Keratinocyte (primary cell): ENCODE measurements at regions not wholly inside any gene's neighbourhood (a gene's known extent, or its start where the extent isn't known, plus 50 kb on each side); places are given as distances from the start of the nearest gene placed in this dataset.

Source experiments
- DNase-seq: peaks from one replicate; pipeline ENCODE4 v3.0.0-alpha.2; 2011; ENCODE audit warnings: low read depth, missing footprints, low spot score
- FAIRE-seq: peaks from 2 replicates; lab custom pipeline; 2011; peaks lifted over from hg19 to GRCh38; lab: Jason Lieb, UNC
- H2AFZ ChIP-seq: 2 replicates; pipeline ENCODE4 v1.6.0; 2012; ENCODE audit warnings: low read length, control low read depth, inconsistent platforms; ENCODE audit not compliant: control insufficient read depth
- H3K27ac ChIP-seq: 2 replicates; pipeline ENCODE4 v1.5.1; 2011; ENCODE audit warnings: low read length; ENCODE audit not compliant: control insufficient read depth, insufficient read depth
- H3K27me3 ChIP-seq: 3 replicates; pipeline ENCODE4 v1.6.0; 2011; ENCODE audit warnings: low read length; ENCODE audit not compliant: control insufficient read depth, insufficient read depth; ENCODE audit errors: extremely low read depth
- H3K36me3 ChIP-seq, 2 experiments: 2 replicates in 1 of 2; 3 replicates in 1 of 2; pipeline ENCODE4 v1.5.1; 2011; ENCODE audit warnings: low read length in 2 of 2, mild to moderate bottlenecking in 1 of 2; ENCODE audit not compliant: control insufficient read depth in 2 of 2, insufficient read depth in 2 of 2; ENCODE audit errors: extremely low read depth in 1 of 2
- H3K4me1 ChIP-seq: 3 replicates; pipeline ENCODE4 v1.5.1; 2011; ENCODE audit warnings: low read length; ENCODE audit not compliant: control insufficient read depth, insufficient read depth; ENCODE audit errors: extremely low read depth
- H3K4me2 ChIP-seq: 3 replicates; pipeline ENCODE4 v1.6.0; 2011; ENCODE audit warnings: low read depth, low read length; ENCODE audit not compliant: control insufficient read depth, insufficient read depth; ENCODE audit errors: extremely low read depth
- H3K4me3 ChIP-seq, 3 experiments: fragments of 200-600 bp in 1 of 3; sonication (generic) in 1 of 3; 2 replicates in 2 of 3; 3 replicates in 1 of 3; pipeline ENCODE4 v1.5.1; 2011 to 2016; ENCODE audit warnings: low read length in 3 of 3, mild to moderate bottlenecking in 3 of 3, control low read depth in 2 of 3, inconsistent platforms in 1 of 3, low read depth in 1 of 3, mixed read lengths in 1 of 3, mixed run types in 1 of 3, moderate library complexity in 1 of 3; ENCODE audit not compliant: control insufficient read depth in 2 of 3, insufficient read depth in 2 of 3; ENCODE audit errors: extremely low read depth in 1 of 3
- H3K79me2 ChIP-seq: 2 replicates; pipeline ENCODE4 v1.6.0; 2012; ENCODE audit warnings: low read length; ENCODE audit not compliant: control insufficient read depth, insufficient read depth
- H3K9ac ChIP-seq: 3 replicates; pipeline ENCODE4 v1.6.0; 2011; ENCODE audit warnings: low read length; ENCODE audit not compliant: control insufficient read depth, insufficient read depth; ENCODE audit errors: extremely low read depth
- H3K9me1 ChIP-seq: 3 replicates; pipeline ENCODE4 v1.6.0; 2011; ENCODE audit warnings: low read length; ENCODE audit not compliant: control insufficient read depth, insufficient read depth; ENCODE audit errors: extremely low read depth
- H3K9me3 ChIP-seq: 2 replicates; pipeline ENCODE4 v1.5.1; 2012; ENCODE audit warnings: low read depth, low read length; ENCODE audit not compliant: control insufficient read depth
- H4K20me1 ChIP-seq: 3 replicates; pipeline ENCODE4 v1.6.0; 2011; ENCODE audit warnings: low read length; ENCODE audit not compliant: control insufficient read depth, insufficient read depth; ENCODE audit errors: extremely low read depth
- EZH2 ChIP-seq: IDR thresholded peaks from one replicate; pipeline ENCODE4 v1.6.1; 2012; ENCODE audit warnings: inconsistent platforms, mild to moderate bottlenecking, low read length, moderate library complexity
- dilution Hi-C: fragments of 300-500 bp; cut with MboI; formaldehyde crosslinking; loops from one replicate; pipeline ENCODE4 v1.7.0; 2020; ENCODE audit warnings: low sequenced_read_pairs; ENCODE audit not compliant: extremely low pct_ligation_motif_present
- TF ChIP-seq, protein P1 (sequence below), 3 experiments: IDR thresholded peaks in 1 of 3; conservative IDR thresholded peaks in 1 of 3; optimal IDR thresholded peaks in 1 of 3; 2 replicates in 2 of 3; 3 replicates in 1 of 3; pipeline versions ENCODE3 to v1.5.1; 2011; ENCODE audit warnings: low read length in 3 of 3, mild to moderate bottlenecking in 3 of 3, moderate library complexity in 2 of 3, control low read depth in 1 of 3, inconsistent platforms in 1 of 3; ENCODE audit not compliant: insufficient read depth in 2 of 3; ENCODE audit errors: extremely low read depth in 1 of 3

DNA sequence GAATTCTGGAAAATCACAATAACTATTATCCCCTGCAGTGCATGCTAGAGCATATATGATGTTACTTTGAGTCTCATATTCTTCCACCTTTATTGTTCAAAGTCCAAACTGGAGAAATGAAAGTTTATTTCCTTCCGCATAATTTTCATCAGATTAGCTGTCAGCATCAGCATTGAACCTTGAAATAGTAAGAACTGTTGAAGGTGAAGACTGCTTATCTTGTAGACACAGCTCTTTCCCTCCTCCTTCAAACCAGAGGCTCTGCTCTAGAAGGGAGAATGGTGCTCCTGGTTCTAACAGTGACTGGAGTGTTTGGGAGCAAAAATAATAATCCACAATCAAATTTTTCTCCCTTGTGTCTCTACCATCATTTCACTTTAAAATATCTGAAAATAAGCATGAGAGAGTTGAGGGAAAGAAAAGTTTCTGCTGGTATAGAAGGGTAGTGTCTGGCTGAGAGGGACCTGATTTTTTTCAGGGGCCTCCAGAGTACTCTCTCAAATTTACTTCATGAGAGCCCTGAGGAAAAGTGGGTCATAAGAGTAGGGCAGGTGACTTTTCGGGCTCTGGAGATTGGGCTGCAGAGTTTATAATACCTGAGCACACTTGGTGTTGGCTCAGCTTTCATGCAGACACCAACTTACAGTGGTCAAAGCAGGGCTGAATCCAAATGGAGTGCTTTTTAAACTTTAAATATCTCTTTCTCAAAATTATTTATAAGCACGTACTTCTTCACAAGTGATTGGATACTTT lies 170.4 kb downstream of the ZDHHC21 start:
- no peak overlapping the region for H3K4me2 ChIP-seq
- DNase-seq (no peak), FAIRE-seq (no peak)
- dilution Hi-C loops: no loop called here
- H3K4me1 ChIP-seq: no peaks in the 10 kb centered on the region
- H3K36me3 ChIP-seq: no peaks in the 10 kb centered on the region
- no peak overlapping the region for H3K9ac ChIP-seq
- no peaks in the 10 kb centered on the region for H3K27me3 ChIP-seq
- H3K9me1 ChIP-seq: no peaks in the 10 kb centered on the region
- H3K4me3 ChIP-seq: no peak overlapping the region
- H3K27ac ChIP-seq: no peak overlapping the region
- no peak overlapping the region for H2AFZ ChIP-seq
- no peaks in the 10 kb centered on the region for H3K79me2 ChIP-seq
- H4K20me1 ChIP-seq: no peaks in the 10 kb centered on the region
- no peak for TF ChIP-seq EZH2
- TF ChIP-seq, protein P1, sequence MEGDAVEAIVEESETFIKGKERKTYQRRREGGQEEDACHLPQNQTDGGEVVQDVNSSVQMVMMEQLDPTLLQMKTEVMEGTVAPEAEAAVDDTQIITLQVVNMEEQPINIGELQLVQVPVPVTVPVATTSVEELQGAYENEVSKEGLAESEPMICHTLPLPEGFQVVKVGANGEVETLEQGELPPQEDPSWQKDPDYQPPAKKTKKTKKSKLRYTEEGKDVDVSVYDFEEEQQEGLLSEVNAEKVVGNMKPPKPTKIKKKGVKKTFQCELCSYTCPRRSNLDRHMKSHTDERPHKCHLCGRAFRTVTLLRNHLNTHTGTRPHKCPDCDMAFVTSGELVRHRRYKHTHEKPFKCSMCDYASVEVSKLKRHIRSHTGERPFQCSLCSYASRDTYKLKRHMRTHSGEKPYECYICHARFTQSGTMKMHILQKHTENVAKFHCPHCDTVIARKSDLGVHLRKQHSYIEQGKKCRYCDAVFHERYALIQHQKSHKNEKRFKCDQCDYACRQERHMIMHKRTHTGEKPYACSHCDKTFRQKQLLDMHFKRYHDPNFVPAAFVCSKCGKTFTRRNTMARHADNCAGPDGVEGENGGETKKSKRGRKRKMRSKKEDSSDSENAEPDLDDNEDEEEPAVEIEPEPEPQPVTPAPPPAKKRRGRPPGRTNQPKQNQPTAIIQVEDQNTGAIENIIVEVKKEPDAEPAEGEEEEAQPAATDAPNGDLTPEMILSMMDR (optimal IDR thresholded peaks at IDR 0.05 in 1 of 3, IDR thresholded peaks at IDR 0.05 in 1 of 3, conservative IDR thresholded peaks at IDR 0.05 in 1 of 3; ENCODE audit: extremely low read depth in 1 of 3, insufficient read depth in 2 of 3, low read length in 3 of 3): no peak
- H3K9me3 ChIP-seq: no peaks in the 10 kb centered on the region

DNA sequence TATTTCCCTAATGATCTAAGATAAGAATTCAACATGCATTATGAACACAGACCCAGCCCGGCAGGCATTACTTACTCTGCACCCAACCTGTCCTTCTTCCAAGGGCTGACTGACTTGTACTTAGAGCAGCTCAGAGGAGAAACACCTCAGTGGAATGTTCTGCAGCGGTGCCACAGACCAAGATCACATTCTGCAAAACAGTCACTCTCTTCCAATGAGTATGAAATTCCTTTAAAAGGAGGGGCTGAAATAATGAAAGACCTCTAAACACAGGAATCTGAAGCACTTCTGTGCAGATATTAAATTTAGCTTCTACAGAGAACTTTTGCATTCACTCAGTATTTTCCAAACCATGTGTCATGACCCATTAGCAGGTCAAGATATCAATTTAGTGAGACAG lies 172.9 kb downstream of the ZDHHC21 start:
- H3K9me1 ChIP-seq: no peaks in the 10 kb centered on the region
- TF ChIP-seq EZH2: no peak
- TF ChIP-seq, protein P1 (optimal IDR thresholded peaks at IDR 0.05 in 1 of 3, IDR thresholded peaks at IDR 0.05 in 1 of 3, conservative IDR thresholded peaks at IDR 0.05 in 1 of 3; ENCODE audit: extremely low read depth in 1 of 3, insufficient read depth in 2 of 3, low read length in 3 of 3): no peak
- H3K9ac ChIP-seq: no peak overlapping the region
- no peaks in the 10 kb centered on the region for H3K27me3 ChIP-seq
- FAIRE-seq: no peak
- no peaks in the 10 kb centered on the region for H3K4me1 ChIP-seq
- no peak overlapping the region for H3K4me2 ChIP-seq
- H3K79me2 ChIP-seq: no peaks in the 10 kb centered on the region
- no peaks in the 10 kb centered on the region for H3K9me3 ChIP-seq
- no peaks in the 10 kb centered on the region for H3K36me3 ChIP-seq
- no peak overlapping the region for H3K4me3 ChIP-seq
- no peak overlapping the region for H2AFZ ChIP-seq
- H3K27ac ChIP-seq: no peak overlapping the region
- dilution Hi-C loops: no loop called here
- no peak for DNase-seq
- H4K20me1 ChIP-seq: no peaks in the 10 kb centered on the region
